ENCODE measurements at regions not wholly inside any gene's neighbourhood (a gene's known extent, or its start where the extent isn't known, plus 50 kb on each side); places are given as distances from the start of the nearest gene placed in this dataset.

DNA sequence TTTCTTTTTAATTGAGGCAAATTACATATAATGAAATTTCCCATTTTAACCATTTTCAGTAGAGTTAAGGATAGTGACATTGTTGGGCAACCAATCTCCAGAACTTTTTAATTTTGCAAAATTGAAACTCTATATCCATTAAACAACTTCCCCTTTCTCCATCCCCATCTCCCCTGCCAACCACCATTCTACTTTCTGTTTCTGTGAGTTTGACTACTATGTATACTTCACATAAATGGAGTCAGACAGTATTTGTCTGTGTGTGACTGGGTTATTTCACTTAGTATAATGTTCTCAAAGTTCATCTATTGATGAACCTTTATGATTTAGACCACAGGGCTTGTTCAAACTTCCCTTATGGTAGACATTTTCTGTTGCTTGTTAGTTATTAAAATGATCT lies 364.5 kb upstream of the MAD2L1 start:
- Histone ChIP-seq H3K4me3 (ENCODE audit: low read depth in 1 of 2, low read length in 2 of 2) (no peak overlapping the region), H3K9me3 (ENCODE audit: low read length) (no peaks in the 10 kb centered on the region), H3K9ac (ENCODE audit: low read length) (no peak overlapping the region), H3K4me1 (ENCODE audit: insufficient read depth, low read length) (peaks cover 7% of the 10 kb centered on the region), H3K27me3 (ENCODE audit: control insufficient read depth in 1 of 2, insufficient read depth in 2 of 2, low read length in 2 of 2) (no peaks in the 10 kb centered on the region), H3K36me3 (ENCODE audit: insufficient read depth, low read length) (no peaks in the 10 kb centered on the region), H3K27ac (ENCODE audit: low read depth, low read length) (no peak overlapping the region)

DNA sequence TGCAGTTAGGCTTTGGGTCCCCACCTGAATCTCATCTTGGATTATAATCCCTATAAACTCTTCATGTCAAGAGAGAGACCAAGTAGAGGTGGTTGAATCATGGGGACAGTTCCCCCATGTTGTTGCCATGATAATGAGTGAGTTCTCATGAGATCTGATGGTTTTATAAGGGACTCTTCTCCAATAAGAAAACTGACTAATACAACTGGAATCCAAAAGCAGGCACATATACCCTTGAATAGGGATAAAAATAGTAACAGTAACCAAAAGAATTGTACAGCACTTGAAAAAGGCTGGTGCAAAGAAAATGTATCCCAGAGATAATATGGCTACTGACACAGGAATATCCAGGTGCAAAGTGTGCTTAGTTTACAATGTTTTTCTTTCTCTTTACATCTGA lies 351.5 kb upstream of the MAD2L1 start:
- H3K27me3 ChIP-seq (ENCODE audit: control insufficient read depth in 1 of 2, insufficient read depth in 2 of 2, low read length in 2 of 2) = no peaks in the 10 kb centered on the region
- no peak overlapping the region for H3K27ac ChIP-seq (ENCODE audit: low read depth, low read length)
- no peak overlapping the region for H3K9ac ChIP-seq (ENCODE audit: low read length)
- H3K4me1 ChIP-seq (ENCODE audit: insufficient read depth, low read length) = no peaks in the 10 kb centered on the region
- H3K9me3 ChIP-seq (ENCODE audit: low read length) = no peaks in the 10 kb centered on the region
- no peaks in the 10 kb centered on the region for H3K36me3 ChIP-seq (ENCODE audit: insufficient read depth, low read length)
- no peak overlapping the region for H3K4me3 ChIP-seq (ENCODE audit: low read depth in 1 of 2, low read length in 2 of 2)

DNA sequence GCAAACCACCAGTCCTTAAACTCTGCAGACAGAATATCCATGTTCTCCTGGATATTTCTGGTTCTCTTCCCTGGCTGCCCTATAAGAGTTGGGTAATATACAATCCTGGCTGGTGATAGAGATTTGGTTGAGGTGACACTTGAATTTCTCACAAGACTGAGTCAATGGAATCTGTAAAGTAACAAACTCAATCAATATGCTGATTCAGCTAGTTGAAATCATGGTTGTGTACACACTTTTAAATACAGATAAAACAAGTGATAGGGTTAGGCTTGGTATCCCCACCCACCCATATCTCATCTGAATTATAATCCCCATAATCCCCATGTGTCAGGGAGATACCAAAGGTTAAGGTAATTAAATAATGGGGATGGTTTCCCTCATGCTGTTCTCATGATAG lies 349.2 kb upstream of the MAD2L1 start:
- H3K27me3 ChIP-seq (ENCODE audit: control insufficient read depth in 1 of 2, insufficient read depth in 2 of 2, low read length in 2 of 2) = no peaks in the 10 kb centered on the region

DNA sequence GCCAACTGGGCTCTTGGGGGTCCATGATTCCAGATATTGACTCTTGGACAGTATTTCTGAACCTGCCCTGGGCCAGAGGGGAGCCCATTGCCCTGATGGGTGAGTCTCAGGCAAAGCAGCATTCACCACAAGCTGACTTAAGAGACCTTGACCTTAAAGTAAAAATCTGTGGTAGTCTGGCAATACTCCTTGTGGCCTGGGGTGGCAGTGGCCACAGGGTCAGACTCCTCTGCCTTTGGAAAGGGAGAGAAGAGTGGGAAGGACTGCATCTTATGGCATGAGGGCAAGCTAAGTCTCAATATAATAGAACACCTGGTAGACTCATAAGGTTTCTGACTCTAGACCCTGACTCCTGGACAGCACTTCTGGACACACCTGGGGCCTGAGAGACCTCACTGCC lies 340.3 kb upstream of the MAD2L1 start:
- Histone ChIP-seq H3K4me3 (ENCODE audit: low read depth in 1 of 2, low read length in 2 of 2) (no peak overlapping the region), H3K4me1 (ENCODE audit: insufficient read depth, low read length) (no peaks in the 10 kb centered on the region), H3K9ac (ENCODE audit: low read length) (no peak overlapping the region), H3K36me3 (ENCODE audit: insufficient read depth, low read length) (no peaks in the 10 kb centered on the region), H3K9me3 (ENCODE audit: low read length) (no peaks in the 10 kb centered on the region), H3K27ac (ENCODE audit: low read depth, low read length) (no peak overlapping the region), H3K27me3 (ENCODE audit: control insufficient read depth in 1 of 2, insufficient read depth in 2 of 2, low read length in 2 of 2) (no peaks in the 10 kb centered on the region)

More for the DNA sequence above, 349.2 kb upstream of the MAD2L1 start:
- H3K27ac ChIP-seq (ENCODE audit: low read depth, low read length) = no peak overlapping the region
- no peaks in the 10 kb centered on the region for H3K36me3 ChIP-seq (ENCODE audit: insufficient read depth, low read length)
- no peaks in the 10 kb centered on the region for H3K4me1 ChIP-seq (ENCODE audit: insufficient read depth, low read length)
- H3K4me3 ChIP-seq (ENCODE audit: low read depth in 1 of 2, low read length in 2 of 2) = no peak overlapping the region
- no peaks in the 10 kb centered on the region for H3K9me3 ChIP-seq (ENCODE audit: low read length)
- H3K9ac ChIP-seq (ENCODE audit: low read length) = no peak overlapping the region

DNA sequence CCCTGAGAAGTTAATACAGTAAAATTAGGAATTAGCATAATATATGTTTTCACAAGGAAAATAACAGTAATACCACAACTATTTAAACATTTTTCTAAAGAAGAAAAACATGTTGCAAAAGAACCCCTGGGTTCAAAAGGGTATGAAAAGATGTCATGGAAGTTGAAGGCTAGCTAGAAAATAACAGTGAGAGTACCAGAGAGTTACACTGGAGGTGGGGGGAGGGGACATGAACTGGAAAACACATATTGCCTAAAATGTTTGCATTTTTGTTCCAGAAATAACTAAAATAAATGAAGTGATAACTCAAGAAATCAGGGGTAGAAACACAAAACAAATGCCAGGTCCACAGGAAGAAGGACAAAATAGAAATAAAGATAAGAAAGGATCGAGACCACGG lies 336.6 kb upstream of the MAD2L1 start:
- Histone ChIP-seq H3K36me3 (ENCODE audit: insufficient read depth, low read length) (no peaks in the 10 kb centered on the region), H3K4me1 (ENCODE audit: insufficient read depth, low read length) (no peaks in the 10 kb centered on the region), H3K9me3 (ENCODE audit: low read length) (no peaks in the 10 kb centered on the region), H3K4me3 (ENCODE audit: low read depth in 1 of 2, low read length in 2 of 2) (no peak overlapping the region), H3K27ac (ENCODE audit: low read depth, low read length) (no peak overlapping the region), H3K9ac (ENCODE audit: low read length) (no peak overlapping the region), H3K27me3 (ENCODE audit: control insufficient read depth in 1 of 2, insufficient read depth in 2 of 2, low read length in 2 of 2) (no peaks in the 10 kb centered on the region)

DNA sequence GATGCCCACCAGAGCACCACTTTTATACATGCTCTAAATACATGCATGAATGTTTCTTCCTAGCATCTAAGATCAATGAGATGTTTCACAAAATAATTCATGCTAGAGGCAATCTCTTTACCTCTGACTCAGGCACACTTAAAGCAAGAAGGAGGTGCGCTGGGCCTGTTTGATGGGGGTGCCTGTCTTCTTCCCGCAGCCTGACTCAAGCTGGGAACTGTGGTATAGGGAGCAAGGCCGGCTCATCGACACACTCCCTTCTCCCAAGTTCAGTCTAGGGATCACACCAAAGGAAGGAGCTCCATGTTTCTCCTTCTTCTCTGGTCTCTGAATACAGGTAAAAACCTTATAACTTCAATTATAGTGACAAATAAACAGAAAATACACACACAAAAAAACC lies 333.8 kb upstream of the MAD2L1 start:
- Histone ChIP-seq H3K27me3 (ENCODE audit: control insufficient read depth in 1 of 2, insufficient read depth in 2 of 2, low read length in 2 of 2) (no peaks in the 10 kb centered on the region), H3K9ac (ENCODE audit: low read length) (no peak overlapping the region), H3K27ac (ENCODE audit: low read depth, low read length) (no peak overlapping the region), H3K36me3 (ENCODE audit: insufficient read depth, low read length) (no peaks in the 10 kb centered on the region), H3K4me1 (ENCODE audit: insufficient read depth, low read length) (no peaks in the 10 kb centered on the region), H3K4me3 (ENCODE audit: low read depth in 1 of 2, low read length in 2 of 2) (no peak overlapping the region), H3K9me3 (ENCODE audit: low read length) (no peaks in the 10 kb centered on the region)

DNA sequence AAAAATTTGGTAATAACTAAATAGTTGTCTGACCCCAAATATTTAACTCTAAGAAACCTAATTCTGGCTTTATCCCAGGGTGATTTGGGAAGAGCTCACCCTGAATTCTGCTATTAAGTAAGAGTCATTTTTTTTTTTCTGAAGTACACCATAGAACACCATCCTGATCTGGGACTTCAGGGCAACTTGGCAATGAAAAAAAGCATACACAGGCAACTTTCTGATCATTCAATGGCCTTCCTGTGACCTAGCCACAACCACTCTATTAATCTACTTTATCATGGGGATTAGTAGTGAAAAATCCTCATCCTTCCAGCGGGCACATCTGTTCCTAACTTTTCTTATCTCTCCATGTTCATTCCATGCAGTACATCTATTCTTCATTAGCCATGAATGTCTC lies 333.2 kb upstream of the MAD2L1 start:
- H3K4me3 ChIP-seq (ENCODE audit: low read depth in 1 of 2, low read length in 2 of 2) = no peak overlapping the region
- H3K36me3 ChIP-seq (ENCODE audit: insufficient read depth, low read length) = no peaks in the 10 kb centered on the region
- no peak overlapping the region for H3K27ac ChIP-seq (ENCODE audit: low read depth, low read length)
- no peak overlapping the region for H3K9ac ChIP-seq (ENCODE audit: low read length)
- no peaks in the 10 kb centered on the region for H3K4me1 ChIP-seq (ENCODE audit: insufficient read depth, low read length)
- H3K27me3 ChIP-seq (ENCODE audit: control insufficient read depth in 1 of 2, insufficient read depth in 2 of 2, low read length in 2 of 2) = no peaks in the 10 kb centered on the region
- no peaks in the 10 kb centered on the region for H3K9me3 ChIP-seq (ENCODE audit: low read length)

DNA sequence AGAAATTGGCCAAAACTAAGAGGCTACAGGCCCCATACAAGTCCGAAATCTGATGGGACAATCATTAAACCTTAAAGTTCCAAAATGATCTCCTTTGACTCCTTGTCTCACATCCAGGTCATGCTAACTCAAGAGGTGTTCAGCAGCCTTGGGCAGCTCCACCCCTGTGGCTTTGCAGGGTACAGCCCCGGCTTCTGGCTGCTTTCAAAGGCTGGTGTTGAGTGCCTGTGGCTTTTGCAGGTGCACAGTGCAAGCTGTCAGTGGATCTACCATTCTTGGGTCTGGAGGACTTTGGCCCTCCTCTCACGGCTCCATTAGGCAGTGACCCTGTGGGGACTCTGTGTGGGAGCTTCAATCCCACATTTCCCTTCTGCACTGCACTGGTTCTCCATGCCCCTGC lies 329.1 kb upstream of the MAD2L1 start:
- H3K4me3 ChIP-seq (ENCODE audit: low read depth in 1 of 2, low read length in 2 of 2) = no peak overlapping the region
- no peak overlapping the region for H3K27ac ChIP-seq (ENCODE audit: low read depth, low read length)

DNA sequence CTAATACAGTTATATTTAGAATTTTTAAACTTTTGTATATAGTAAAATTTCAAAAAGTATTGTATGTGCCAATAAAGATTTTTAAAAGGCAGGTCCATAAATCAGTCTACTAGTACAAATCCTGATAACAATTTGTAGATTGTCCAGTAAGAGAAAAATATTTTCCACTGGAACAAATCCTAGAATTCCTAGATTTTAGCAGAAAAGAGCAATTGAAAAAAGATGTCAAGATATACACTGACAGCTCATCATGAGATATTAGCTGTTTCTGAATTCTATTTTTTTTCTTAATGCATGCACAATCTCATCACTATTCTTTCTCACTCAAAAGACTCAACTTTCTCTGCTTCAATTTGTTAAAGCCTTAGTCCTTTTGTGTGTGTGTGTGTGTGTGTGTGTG lies 289.2 kb upstream of the MAD2L1 start:
- Histone ChIP-seq H3K36me3 (ENCODE audit: insufficient read depth, low read length) (no peaks in the 10 kb centered on the region), H3K9me3 (ENCODE audit: low read length) (no peaks in the 10 kb centered on the region), H3K27me3 (ENCODE audit: control insufficient read depth in 1 of 2, insufficient read depth in 2 of 2, low read length in 2 of 2) (no peaks in the 10 kb centered on the region), H3K4me3 (ENCODE audit: low read depth in 1 of 2, low read length in 2 of 2) (no peak overlapping the region), H3K9ac (ENCODE audit: low read length) (no peak overlapping the region), H3K4me1 (ENCODE audit: insufficient read depth, low read length) (no peaks in the 10 kb centered on the region), H3K27ac (ENCODE audit: low read depth, low read length) (no peak overlapping the region)

More for the DNA sequence above, 329.1 kb upstream of the MAD2L1 start:
- Histone ChIP-seq H3K4me1 (ENCODE audit: insufficient read depth, low read length) (no peaks in the 10 kb centered on the region), H3K36me3 (ENCODE audit: insufficient read depth, low read length) (no peaks in the 10 kb centered on the region), H3K9me3 (ENCODE audit: low read length) (no peaks in the 10 kb centered on the region), H3K27me3 (ENCODE audit: control insufficient read depth in 1 of 2, insufficient read depth in 2 of 2, low read length in 2 of 2) (no peaks in the 10 kb centered on the region), H3K9ac (ENCODE audit: low read length) (no peak overlapping the region)

DNA sequence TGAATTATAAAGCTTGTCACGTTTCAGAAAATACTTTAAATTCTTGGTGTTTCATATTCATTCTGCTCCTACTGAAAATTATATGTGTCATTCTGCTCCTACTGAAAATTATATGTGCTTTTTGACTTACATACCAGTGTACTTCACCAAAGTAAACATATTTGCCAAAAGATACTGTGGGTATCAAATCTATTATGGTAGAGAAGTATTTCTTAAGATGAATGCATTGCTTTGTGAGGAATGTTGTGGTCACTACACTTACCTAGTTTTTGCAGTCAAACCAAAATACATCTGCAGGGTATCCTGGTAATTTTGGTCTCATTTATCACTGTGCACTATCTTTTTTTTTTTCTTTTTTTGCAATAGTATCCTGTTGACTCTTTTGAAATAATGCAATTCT lies 287.7 kb upstream of the MAD2L1 start:
- no peak overlapping the region for H3K4me3 ChIP-seq (ENCODE audit: low read depth in 1 of 2, low read length in 2 of 2)
- no peaks in the 10 kb centered on the region for H3K27me3 ChIP-seq (ENCODE audit: control insufficient read depth in 1 of 2, insufficient read depth in 2 of 2, low read length in 2 of 2)
- H3K9me3 ChIP-seq (ENCODE audit: low read length) = no peaks in the 10 kb centered on the region
- no peaks in the 10 kb centered on the region for H3K4me1 ChIP-seq (ENCODE audit: insufficient read depth, low read length)
- no peak overlapping the region for H3K27ac ChIP-seq (ENCODE audit: low read depth, low read length)
- no peak overlapping the region for H3K9ac ChIP-seq (ENCODE audit: low read length)
- H3K36me3 ChIP-seq (ENCODE audit: insufficient read depth, low read length) = no peaks in the 10 kb centered on the region

DNA sequence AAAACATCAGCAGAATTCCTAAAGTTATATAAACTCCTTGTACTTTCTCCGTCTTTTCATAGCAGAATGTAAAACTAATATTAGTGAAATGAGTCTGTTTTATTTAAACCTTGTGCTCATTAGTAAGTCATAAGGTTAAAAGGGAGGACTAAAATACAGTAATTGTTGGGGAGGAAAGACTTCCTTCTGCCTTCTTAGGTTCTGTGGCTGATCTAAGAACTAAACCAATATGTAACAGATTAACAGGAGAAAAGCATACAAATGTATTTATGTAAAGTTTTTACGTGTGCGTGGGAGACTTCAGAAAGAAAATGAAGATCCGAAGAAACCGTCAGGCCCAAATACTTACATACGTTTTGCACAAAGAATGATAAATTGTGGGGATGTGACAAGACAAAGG lies 286.6 kb upstream of the MAD2L1 start:
- no peaks in the 10 kb centered on the region for H3K4me1 ChIP-seq (ENCODE audit: insufficient read depth, low read length)

DNA sequence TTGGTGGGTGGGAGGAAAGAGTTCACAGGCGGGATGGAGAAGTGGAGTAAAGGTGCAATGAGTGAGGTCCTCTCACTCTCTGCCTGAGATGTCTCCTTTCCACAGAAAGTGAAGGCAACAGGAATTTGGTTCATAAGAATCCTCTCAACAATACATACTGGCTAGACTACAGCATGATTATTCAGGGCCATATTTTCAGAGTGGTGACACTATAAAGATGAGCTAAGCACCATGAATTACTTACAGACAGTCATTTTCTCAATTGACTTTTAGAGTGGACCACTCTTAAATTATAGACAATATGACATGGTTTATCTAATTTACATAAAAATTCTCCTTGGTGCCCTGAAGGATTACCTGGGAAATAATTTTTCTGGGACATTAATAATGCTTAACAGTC lies 286.1 kb upstream of the MAD2L1 start:
- H3K36me3 ChIP-seq (ENCODE audit: insufficient read depth, low read length) = no peaks in the 10 kb centered on the region
- no peak overlapping the region for H3K27ac ChIP-seq (ENCODE audit: low read depth, low read length)
- H3K9me3 ChIP-seq (ENCODE audit: low read length) = no peaks in the 10 kb centered on the region
- no peak overlapping the region for H3K9ac ChIP-seq (ENCODE audit: low read length)
- H3K4me1 ChIP-seq (ENCODE audit: insufficient read depth, low read length) = no peaks in the 10 kb centered on the region
- H3K4me3 ChIP-seq (ENCODE audit: low read depth in 1 of 2, low read length in 2 of 2) = no peak overlapping the region
- H3K27me3 ChIP-seq (ENCODE audit: control insufficient read depth in 1 of 2, insufficient read depth in 2 of 2, low read length in 2 of 2) = no peaks in the 10 kb centered on the region

More for the DNA sequence above, 286.6 kb upstream of the MAD2L1 start:
- H3K9me3 ChIP-seq (ENCODE audit: low read length) = no peaks in the 10 kb centered on the region
- H3K9ac ChIP-seq (ENCODE audit: low read length) = no peak overlapping the region
- no peak overlapping the region for H3K4me3 ChIP-seq (ENCODE audit: low read depth in 1 of 2, low read length in 2 of 2)
- H3K36me3 ChIP-seq (ENCODE audit: insufficient read depth, low read length) = no peaks in the 10 kb centered on the region
- H3K27ac ChIP-seq (ENCODE audit: low read depth, low read length) = no peak overlapping the region
- no peaks in the 10 kb centered on the region for H3K27me3 ChIP-seq (ENCODE audit: control insufficient read depth in 1 of 2, insufficient read depth in 2 of 2, low read length in 2 of 2)

All from muscle layer of colon (tissue), 2 donors.